ENCODE measurements at regions not wholly inside any gene's neighbourhood (a gene's known extent, or its start where the extent isn't known, plus 50 kb on each side); places are given as distances from the start of the nearest gene placed in this dataset.
"Not testable (repeated sequence)": the region's sequence is repeated elsewhere in the genome, so short reads cannot be mapped to it uniquely, and the experiment has no call there.

- no peak for DNase-seq (ENCODE audit: low spot score)
Measured at GRCh38 chr6:128738112-128738511, 144.8 kb upstream of the LAMA2 start.

DNA sequence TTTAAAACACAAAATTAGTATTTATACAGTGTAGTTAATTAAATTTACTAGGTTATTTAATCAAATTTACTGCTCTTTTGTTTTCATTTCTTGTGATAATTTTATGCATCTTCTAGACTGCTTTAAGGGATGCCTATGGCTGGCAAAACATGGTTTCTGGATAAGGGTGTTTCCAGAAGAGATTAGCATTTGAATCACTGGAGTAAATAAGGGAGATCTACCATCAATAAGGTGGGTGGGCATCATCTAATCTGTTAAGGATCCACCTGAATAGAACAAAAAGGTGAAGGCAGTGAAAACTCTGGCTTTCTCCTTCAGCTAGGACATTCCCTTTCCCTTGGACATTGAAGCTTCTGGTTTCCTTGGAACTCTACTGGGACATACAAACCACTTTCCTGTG lies 146.2 kb upstream of the LAMA2 start:
- no peak for DNase-seq (ENCODE audit: low spot score)

GRCh38 chr6:128731249-128732165 lies 151.4 kb upstream of the LAMA2 start:
- DNase-seq (ENCODE audit: low spot score): peak; percentile 63

- no peak for DNase-seq (ENCODE audit: low spot score)
Measured at GRCh38 chr6:128727500-128727899, 155.4 kb upstream of the LAMA2 start.

- DNase-seq (ENCODE audit: low spot score): peak; percentile 48
Measured at GRCh38 chr6:128725271-128726233, 157.4 kb upstream of the LAMA2 start.

GRCh38 chr6:128724738-128725137 lies 158.2 kb upstream of the LAMA2 start:
- DNase-seq (ENCODE audit: low spot score): no peak

- peak; percentile 4 for DNase-seq (ENCODE audit: low spot score)
Measured at GRCh38 chr6:128723667-128724066, 159.3 kb upstream of the LAMA2 start.

DNA sequence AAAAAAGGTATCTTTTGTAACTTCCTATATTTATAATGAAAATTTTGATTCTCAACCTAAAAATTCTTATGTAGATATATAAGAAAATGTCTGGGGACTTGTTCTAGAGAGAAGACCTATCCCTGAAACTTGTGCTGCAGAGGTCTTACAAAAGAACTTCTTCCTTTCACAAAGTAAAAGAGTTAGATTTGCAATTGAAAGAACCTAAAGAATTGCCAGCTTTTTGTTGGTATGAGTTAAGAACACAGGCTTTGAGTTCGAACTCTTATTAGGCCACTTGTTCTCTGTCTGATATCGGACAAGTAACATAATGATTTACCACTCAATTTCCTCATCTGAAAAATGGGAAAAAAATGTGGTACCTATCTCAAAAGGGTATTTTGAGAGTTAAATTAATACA lies 162.0 kb upstream of the LAMA2 start:
- DNase-seq (ENCODE audit: low spot score): no peak

DNA sequence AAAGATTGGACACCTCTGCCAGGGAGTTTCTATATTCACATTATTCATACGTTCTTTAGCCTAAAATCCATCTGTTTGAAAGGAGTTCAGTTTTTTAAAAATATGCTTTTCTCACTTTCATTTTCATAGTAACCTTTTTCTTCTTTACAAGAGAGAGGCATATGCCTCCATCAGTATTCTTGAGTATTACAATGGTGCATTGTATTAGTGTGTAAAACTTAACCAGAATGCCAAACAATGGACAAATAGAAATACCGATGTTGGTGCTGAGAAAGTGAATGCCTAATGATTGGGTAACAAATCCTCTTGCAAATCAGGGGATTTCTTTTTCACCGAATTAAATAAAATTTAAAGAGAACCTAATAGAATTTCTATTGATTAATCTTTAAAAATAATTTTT lies 163.2 kb upstream of the LAMA2 start:
- DNase-seq (ENCODE audit: low spot score): no peak

DNA sequence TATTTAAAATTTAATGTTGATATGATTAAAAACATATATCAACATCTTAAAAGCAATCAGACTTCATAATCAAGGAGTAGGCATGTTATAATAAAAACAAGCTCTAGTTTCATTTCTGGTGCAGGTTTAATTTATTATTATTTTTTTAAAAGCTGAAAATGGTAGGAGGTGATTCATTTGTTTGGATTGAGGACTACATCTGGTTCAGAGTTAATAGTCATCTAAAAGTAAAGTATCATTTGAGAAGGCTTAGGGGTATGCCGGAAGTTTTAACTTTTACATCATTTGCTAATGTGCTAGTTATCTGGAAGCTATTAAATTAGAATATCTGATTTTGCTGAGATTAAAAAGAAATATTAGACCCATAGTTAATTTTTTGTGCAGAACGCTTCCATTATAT lies 169.5 kb upstream of the LAMA2 start:
- DNase-seq (ENCODE audit: low spot score): no peak

DNA sequence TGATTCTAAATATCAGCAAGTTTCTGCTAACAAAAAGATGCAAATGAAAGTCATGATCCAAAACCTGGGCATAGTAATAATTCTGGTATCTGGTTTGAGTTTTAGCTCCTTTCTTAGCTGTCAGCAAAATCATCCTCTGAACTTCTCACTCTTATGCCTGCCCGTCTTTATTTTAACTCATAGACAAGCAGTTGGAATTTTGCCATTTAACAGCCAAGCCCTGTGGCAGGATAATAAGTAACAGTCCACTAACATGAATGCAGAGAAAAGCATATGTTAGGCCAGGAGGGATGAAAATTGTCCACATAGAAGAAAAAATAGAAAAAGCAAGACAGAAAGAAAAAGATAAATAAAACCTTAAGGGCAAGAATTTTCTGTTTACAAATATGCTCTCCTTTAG lies 170.0 kb upstream of the LAMA2 start:
- no peak for DNase-seq (ENCODE audit: low spot score)

DNA sequence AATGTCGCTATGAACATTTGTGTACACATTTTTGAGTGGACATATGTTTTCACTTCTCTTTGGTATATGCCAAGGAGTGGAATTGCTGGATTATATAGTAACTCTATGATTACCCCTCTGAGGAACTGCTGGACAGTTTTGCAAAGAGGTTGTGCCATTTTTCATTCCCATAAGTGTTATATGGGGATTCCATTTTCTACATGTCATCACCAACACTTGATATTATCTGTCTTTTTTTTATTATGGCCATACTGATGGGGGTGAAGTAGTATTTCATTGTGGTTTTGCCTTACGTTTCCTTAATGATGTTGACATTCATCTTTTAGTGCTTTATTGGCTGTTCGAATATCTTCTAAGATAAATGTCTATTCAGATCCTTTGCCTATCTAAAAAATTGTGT lies 171.8 kb upstream of the LAMA2 start:
- DNase-seq (ENCODE audit: low spot score): no peak

- no peak for DNase-seq (ENCODE audit: low spot score)
Measured at GRCh38 chr6:128710315-128710714, 172.6 kb upstream of the LAMA2 start.

DNA sequence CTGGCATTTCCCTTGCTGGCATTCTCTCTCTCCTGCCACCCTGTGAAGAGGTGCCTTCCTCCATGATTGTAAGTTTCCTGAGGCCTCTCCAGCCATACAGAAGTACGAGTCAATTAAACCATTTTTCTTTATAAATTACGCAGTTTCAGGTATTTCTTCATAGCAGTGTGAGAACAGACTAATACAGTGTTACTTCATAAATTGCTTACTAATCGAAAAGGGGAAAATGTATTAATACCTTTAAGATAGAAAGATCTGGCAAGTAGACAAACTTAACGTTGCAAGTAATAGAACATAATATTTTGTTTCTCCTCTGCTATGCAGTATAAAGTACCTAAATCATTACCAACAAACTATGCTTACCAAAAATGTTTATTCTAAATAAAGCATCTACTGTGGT lies 178.3 kb upstream of the LAMA2 start:
- DNase-seq (ENCODE audit: low spot score): no peak

DNA sequence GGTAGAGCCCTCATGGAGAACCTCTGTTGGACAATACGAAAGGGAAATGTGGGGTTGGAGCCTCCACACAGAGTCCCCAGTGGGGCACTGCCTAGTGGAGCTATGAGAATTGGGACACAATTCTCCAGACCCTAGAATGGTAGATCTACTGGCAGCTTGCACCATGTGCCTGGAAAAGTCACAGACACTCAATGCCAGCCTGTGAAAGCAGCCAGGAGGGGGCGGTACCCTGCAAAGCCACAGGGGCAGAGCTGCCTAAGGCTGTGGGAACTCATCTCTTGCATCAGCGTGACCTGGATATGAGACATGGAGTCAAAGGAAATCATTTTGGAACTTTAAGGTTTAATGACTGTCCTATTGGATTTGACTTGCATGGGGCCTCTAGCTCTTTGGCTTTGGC lies 179.1 kb upstream of the LAMA2 start:
- DNase-seq (ENCODE audit: low spot score): not testable (repeated sequence)

GRCh38 chr6:128696691-128697689 lies 176.6 kb upstream of the PTPRK start:
- peak; percentile 70 for DNase-seq (ENCODE audit: low spot score)

DNA sequence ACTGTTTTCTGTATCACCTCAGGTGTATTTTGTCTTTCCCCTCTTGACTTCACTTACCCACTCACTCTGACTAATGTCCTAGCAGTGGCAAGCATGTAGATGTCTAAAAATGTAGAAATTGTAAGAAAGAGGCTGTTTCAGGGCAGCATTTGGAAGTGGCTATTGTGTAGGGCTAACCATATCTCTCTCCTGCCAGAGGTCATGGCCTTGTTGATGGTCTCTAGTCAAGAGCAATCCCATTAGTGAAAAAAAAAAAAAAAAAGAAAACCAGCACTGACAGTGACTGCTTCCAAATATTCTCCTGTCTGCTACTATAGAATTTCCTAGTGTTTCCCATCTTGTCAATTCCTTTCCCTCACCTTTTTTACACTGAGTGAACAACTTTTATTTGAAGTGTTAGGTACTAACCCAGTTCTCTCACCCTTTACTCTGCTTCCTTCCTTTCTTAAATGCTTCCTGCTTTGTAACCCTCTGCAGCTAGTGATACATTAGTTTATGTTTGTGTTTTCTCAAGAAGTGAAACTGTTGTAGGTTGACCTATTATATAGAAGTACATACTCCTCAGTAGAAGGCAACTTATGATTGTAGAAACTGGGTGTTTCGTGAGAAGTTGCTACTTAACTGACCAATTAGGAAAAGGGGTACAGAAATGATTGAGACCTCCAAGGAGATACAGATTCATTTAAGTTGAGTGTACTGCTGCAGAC lies 174.1 kb upstream of the PTPRK start:
- no peak for DNase-seq (ENCODE audit: low spot score)

DNA sequence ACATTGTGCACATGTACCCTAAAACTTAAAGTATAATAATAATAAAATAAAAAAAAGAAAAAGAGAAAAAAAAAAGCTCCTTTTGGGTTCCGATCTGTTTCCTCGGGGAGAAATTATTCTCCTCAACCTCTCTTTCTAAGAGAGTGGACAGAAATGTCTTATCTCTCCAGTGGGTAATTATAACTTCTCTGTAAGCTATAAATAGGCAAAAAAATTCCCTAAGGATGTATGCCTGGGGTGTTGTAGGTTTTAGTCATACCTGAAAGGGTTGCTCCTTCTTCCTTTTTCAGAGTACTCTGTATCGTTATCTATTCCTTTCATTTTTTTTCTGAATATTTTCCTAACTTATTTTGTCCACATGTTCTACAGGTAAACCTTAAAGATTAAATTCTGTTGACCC lies 169.7 kb upstream of the PTPRK start:
- DNase-seq (ENCODE audit: low spot score): peak; percentile 17

DNA sequence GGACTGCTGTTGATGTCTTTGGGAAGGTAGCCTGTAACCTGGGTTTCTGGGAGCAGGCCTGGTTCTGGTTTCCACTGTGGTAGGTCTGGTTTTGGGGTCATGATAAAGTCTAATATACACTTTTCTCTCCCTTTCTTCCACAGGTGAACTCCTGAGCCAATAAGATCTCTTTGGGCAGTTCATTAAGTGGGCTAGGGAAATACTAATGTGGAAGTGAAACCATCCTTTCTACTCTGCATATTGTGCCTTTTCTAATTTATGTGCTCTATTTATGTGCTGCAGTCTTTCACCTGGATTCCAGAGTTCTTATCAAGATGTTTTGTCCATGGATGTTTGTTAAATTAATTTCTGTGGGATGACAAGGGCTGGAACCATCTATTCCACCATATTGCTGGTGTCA lies 165.7 kb upstream of the PTPRK start:
- DNase-seq (ENCODE audit: low spot score): no peak

- no peak for DNase-seq (ENCODE audit: low spot score)
Measured at GRCh38 chr6:128676456-128676855, 156.1 kb upstream of the PTPRK start.

GRCh38 chr6:128672023-128672422 lies 151.6 kb upstream of the PTPRK start:
- no peak for DNase-seq (ENCODE audit: low spot score)
